Liver (tissue), 8 donors: ENCODE measurements at regions not wholly inside any gene's neighbourhood (a gene's known extent, or its start where the extent isn't known, plus 50 kb on each side); places are given as distances from the start of the nearest gene placed in this dataset.

Source experiments
- DNase-seq: peaks from one replicate; pipeline ENCODE4 v3.0.0-alpha.2; 2017; ENCODE audit warnings: low spot score
- H3K27ac ChIP-seq, 2 donors: one replicate each; pipeline ENCODE4 v1.7.0; 2013; ENCODE audit warnings: inconsistent platforms in 2 of 2, low read length in 2 of 2, control low read depth in 1 of 2, low read depth in 1 of 2, mild to moderate bottlenecking in 1 of 2
- H3K27me3 ChIP-seq, 4 donors: one replicate each; pipeline versions ENCODE4 v1.6.1 to v1.7.0; 2013; ENCODE audit warnings: low read length in 3 of 4, inconsistent platforms in 1 of 4, mild to moderate bottlenecking in 1 of 4, moderate library complexity in 1 of 4; ENCODE audit not compliant: control insufficient read depth in 4 of 4, insufficient read depth in 4 of 4
- H3K36me3 ChIP-seq, 4 donors: one replicate each; pipeline versions ENCODE4 v1.6.1 to v1.7.0; 2013; ENCODE audit warnings: low read length in 3 of 4, mild to moderate bottlenecking in 3 of 4, low read depth in 1 of 4, moderate library complexity in 1 of 4; ENCODE audit not compliant: control insufficient read depth in 4 of 4, insufficient read depth in 3 of 4
- H3K4me1 ChIP-seq, 4 donors: one replicate each; pipeline versions ENCODE4 v1.6.1 to v1.7.0; 2013; ENCODE audit warnings: low read length in 3 of 4, mild to moderate bottlenecking in 3 of 4, moderate library complexity in 1 of 4; ENCODE audit not compliant: control insufficient read depth in 4 of 4, insufficient read depth in 4 of 4
- H3K4me3 ChIP-seq, 3 donors: one replicate each; pipeline versions ENCODE4 v1.6.1 to v1.7.0; 2013; ENCODE audit warnings: low read length in 3 of 3, control low read depth in 1 of 3, low read depth in 1 of 3, mild to moderate bottlenecking in 1 of 3
- H3K9ac ChIP-seq, 2 donors: one replicate each; pipeline ENCODE4 v1.7.0; 2013; ENCODE audit warnings: low read length in 2 of 2, mild to moderate bottlenecking in 2 of 2, moderate library complexity in 2 of 2, control low read depth in 1 of 2, low read depth in 1 of 2
- H3K9me3 ChIP-seq, 4 donors: one replicate each; pipeline versions ENCODE4 v1.6.1 to v1.7.0; 2013; ENCODE audit warnings: low read length in 3 of 4; ENCODE audit not compliant: control insufficient read depth in 4 of 4
- ATF3 ChIP-seq: IDR thresholded peaks from 2 replicates; pipeline ENCODE4 v1.6.1; 2016; ENCODE audit warnings: antibody characterized with exemption
- CTCF ChIP-seq: fragments of 150-350 bp; IDR thresholded peaks from 2 replicates; pipeline ENCODE4 v1.5.1; 2017; ENCODE audit warnings: improper control_type of control experiment, low read depth, low read length; ENCODE audit not compliant: missing input control
- EGR1 ChIP-seq, 2 donors: IDR thresholded peaks; 2 replicates each; pipeline ENCODE4 v1.6.1; 2016 to 2018; ENCODE audit warnings: antibody characterized with exemption in 2 of 2, low read depth in 2 of 2
- FOXA1 ChIP-seq: IDR thresholded peaks from 2 replicates; pipeline ENCODE4 v1.6.1; 2016; ENCODE audit warnings: antibody characterized with exemption
- GABPA ChIP-seq, 2 donors: IDR thresholded peaks in 1 of 2; conservative IDR thresholded peaks in 1 of 2; 2 replicates each; pipeline ENCODE4 v1.6.1; 2016; ENCODE audit warnings: antibody characterized with exemption in 2 of 2, mild to moderate bottlenecking in 1 of 2, moderate library complexity in 1 of 2
- HNF4A ChIP-seq, 2 donors: conservative IDR thresholded peaks; 2 replicates each; pipeline ENCODE4 v1.6.1; 2016; ENCODE audit warnings: antibody characterized with exemption in 2 of 2, mild to moderate bottlenecking in 2 of 2
- HNF4G ChIP-seq: IDR thresholded peaks from 2 replicates; pipeline ENCODE4 v1.6.1; 2016; ENCODE audit warnings: antibody characterized with exemption
- JUND ChIP-seq, 2 donors: IDR thresholded peaks; 2 replicates each; pipeline ENCODE4 v1.6.1; 2016; ENCODE audit warnings: antibody characterized with exemption in 2 of 2
- MAX ChIP-seq: IDR thresholded peaks from 2 replicates; pipeline ENCODE4 v1.6.1; 2016; ENCODE audit warnings: antibody characterized with exemption
- NR2F2 ChIP-seq: IDR thresholded peaks from 2 replicates; pipeline ENCODE4 v1.6.1; 2016; ENCODE audit warnings: antibody characterized with exemption
- RAD21 ChIP-seq, 2 donors: IDR thresholded peaks; 2 replicates each; pipeline ENCODE4 v1.6.1; 2016; ENCODE audit warnings: antibody characterized with exemption in 2 of 2, mild to moderate bottlenecking in 2 of 2
- REST ChIP-seq: IDR thresholded peaks from 2 replicates; pipeline ENCODE4 v1.6.1; 2016; ENCODE audit warnings: antibody characterized with exemption, mild to moderate bottlenecking
- RXRA ChIP-seq, 2 donors: IDR thresholded peaks; 2 replicates each; pipeline ENCODE4 v1.6.1; 2017 to 2018; ENCODE audit warnings: antibody characterized with exemption in 2 of 2, mild to moderate bottlenecking in 1 of 2
- SP1 ChIP-seq: IDR thresholded peaks from 2 replicates; pipeline ENCODE4 v1.6.1; 2018; ENCODE audit warnings: antibody characterized with exemption, mild to moderate bottlenecking
- TAF1 ChIP-seq: conservative IDR thresholded peaks from 2 replicates; pipeline ENCODE4 v1.6.1; 2016; ENCODE audit warnings: antibody characterized with exemption, mild to moderate bottlenecking
- YY1 ChIP-seq: IDR thresholded peaks from 2 replicates; pipeline ENCODE4 v1.6.1; 2016; ENCODE audit warnings: antibody characterized with exemption, mild to moderate bottlenecking
- ZBTB33 ChIP-seq: IDR thresholded peaks from 2 replicates; pipeline ENCODE4 v1.6.1; 2016; ENCODE audit warnings: antibody characterized with exemption
- whole genome bisulfite sequencing: extraction: QIAGEN DNeasy Blood & Tissue Kit; methylation state at CpG from one replicate; pipeline ENCODE4 v1.1.7; 2013; 5-methylcytosine and 5-hydroxymethylcytosine counted together
- donor health status: healthy.
- donor health status: healthy.
- donor health status: healthy.
- donor health status: healthy.
- donor health status: healthy.

GRCh38 chr5:62935660-62936059 lies 357.0 kb downstream of the LRRC70 start:
- H3K9ac ChIP-seq = no peak overlapping the region
- 47% methylated on average over 3 of the region's 3 CpGs for WGBS
- no peak for DNase-seq

More at GRCh38 chr5:62935660-62936059, 357.0 kb downstream of the LRRC70 start:
- Histone ChIP-seq H3K4me3 (no peak overlapping the region), H3K9me3 (no peaks in the 10 kb centered on the region), H3K36me3 (no peaks in the 10 kb centered on the region), H3K4me1 (peaks cover 2 to 15% (median 5%) of the 10 kb centered on the region in 4 donors), H3K27ac (no peak overlapping the region), H3K27me3 (no peaks in the 10 kb centered on the region)
- TF ChIP-seq HNF4G (no peak), TAF1 (no peak), JUND (IDR thresholded peaks at IDR 0.05) (no peak), CTCF (no peak), HNF4A (conservative IDR thresholded peaks at IDR 0.05) (no peak), SP1 (no peak), FOXA1 (no peak), REST (no peak), ATF3 (no peak), RXRA (IDR thresholded peaks at IDR 0.05) (no peak), NR2F2 (no peak), EGR1 (IDR thresholded peaks at IDR 0.05; ENCODE audit: low read depth in 2 of 2) (no peak), YY1 (no peak), RAD21 (IDR thresholded peaks at IDR 0.05) (no peak), MAX (no peak), ZBTB33 (no peak), GABPA (IDR thresholded peaks at IDR 0.05 in 1 of 2, conservative IDR thresholded peaks at IDR 0.05 in 1 of 2) (no peak)
